ENCODE measurements at regions not wholly inside any gene's neighbourhood (a gene's known extent, or its start where the extent isn't known, plus 50 kb on each side); places are given as distances from the start of the nearest gene placed in this dataset.

- peaks cover 5% of the 10 kb centered on the region; the same call in 1 of the 2 replicates for H4K20me1 ChIP-seq (ENCODE audit: insufficient read depth, low read length)
- H3K9ac ChIP-seq (ENCODE audit: low read depth, low read length) = no peak overlapping the region
- H3K4me3 ChIP-seq (ENCODE audit: low read depth in 1 of 2, low read length in 2 of 2) = no peak overlapping the region
- no peaks in the 10 kb centered on the region for H3K36me3 ChIP-seq (ENCODE audit: insufficient read depth, low read length)
- no peak overlapping the region for H3K4me2 ChIP-seq (ENCODE audit: insufficient read depth, low read length)
- no peak overlapping the region for H2AFZ ChIP-seq (ENCODE audit: low read depth, low read length)
- H3K4me1 ChIP-seq (ENCODE audit: insufficient read depth, low read length) = no peaks in the 10 kb centered on the region
- DNase-seq = no peak
- H3K27ac ChIP-seq (ENCODE audit: low read length) = no peak overlapping the region
- H3K27me3 ChIP-seq (ENCODE audit: insufficient read depth, low read length, poor library complexity) = no peaks in the 10 kb centered on the region
- TF ChIP-seq CTCF (IDR thresholded peaks at IDR 0.05; ENCODE audit: borderline replicate concordance, extremely low read depth, low read length, poor library complexity, severe bottlenecking) (no peak), EZH2 (IDR thresholded peaks at IDR 0.05; ENCODE audit: borderline replicate concordance, low read depth, low read length, severe bottlenecking) (no peak)
- H3K79me2 ChIP-seq (ENCODE audit: insufficient read depth, low read length) = no peaks in the 10 kb centered on the region
- no peak for ATAC-seq (ENCODE audit: insufficient read depth, low read depth)
- H3K9me3 ChIP-seq (ENCODE audit: insufficient read depth, low read length, severe bottlenecking) = no peaks in the 10 kb centered on the region
Observed at GRCh38 chr7:372546-372931, 82.6 kb downstream of the FOXL3 start.

- no peak for TF ChIP-seq CTCF (IDR thresholded peaks at IDR 0.05; ENCODE audit: borderline replicate concordance, extremely low read depth, low read length, poor library complexity, severe bottlenecking)
- no peak for TF ChIP-seq EZH2 (IDR thresholded peaks at IDR 0.05; ENCODE audit: borderline replicate concordance, low read depth, low read length, severe bottlenecking)
- no peaks in the 10 kb centered on the region for H3K79me2 ChIP-seq (ENCODE audit: insufficient read depth, low read length)
- no peaks in the 10 kb centered on the region for H3K36me3 ChIP-seq (ENCODE audit: insufficient read depth, low read length)
- H3K9ac ChIP-seq (ENCODE audit: low read depth, low read length) = no peak overlapping the region
- no peaks in the 10 kb centered on the region for H3K4me1 ChIP-seq (ENCODE audit: insufficient read depth, low read length)
- no peak overlapping the region for H3K27ac ChIP-seq (ENCODE audit: low read length)
- H2AFZ ChIP-seq (ENCODE audit: low read depth, low read length) = no peak overlapping the region
- H3K9me3 ChIP-seq (ENCODE audit: insufficient read depth, low read length, severe bottlenecking) = no peaks in the 10 kb centered on the region
- peaks cover 5% of the 10 kb centered on the region; the same call in 1 of the 2 replicates for H4K20me1 ChIP-seq (ENCODE audit: insufficient read depth, low read length)
- H3K4me3 ChIP-seq (ENCODE audit: low read depth in 1 of 2, low read length in 2 of 2) = no peak overlapping the region
- DNase-seq (no peak), ATAC-seq (ENCODE audit: insufficient read depth, low read depth) (no peak)
- no peak overlapping the region for H3K4me2 ChIP-seq (ENCODE audit: insufficient read depth, low read length)
- H3K27me3 ChIP-seq (ENCODE audit: insufficient read depth, low read length, poor library complexity) = no peaks in the 10 kb centered on the region
Observed at GRCh38 chr7:372932-373791, 83.2 kb downstream of the FOXL3 start.

GRCh38 chr7:373818-374705, 84.1 kb downstream of the FOXL3 start:
- Histone ChIP-seq H4K20me1 (ENCODE audit: insufficient read depth, low read length) (peaks cover 5% of the 10 kb centered on the region; the same call in 1 of the 2 replicates), H3K27me3 (ENCODE audit: insufficient read depth, low read length, poor library complexity) (no peaks in the 10 kb centered on the region), H2AFZ (ENCODE audit: low read depth, low read length) (no peak overlapping the region), H3K27ac (ENCODE audit: low read length) (no peak overlapping the region), H3K36me3 (ENCODE audit: insufficient read depth, low read length) (no peaks in the 10 kb centered on the region), H3K79me2 (ENCODE audit: insufficient read depth, low read length) (no peaks in the 10 kb centered on the region), H3K9me3 (ENCODE audit: insufficient read depth, low read length, severe bottlenecking) (no peaks in the 10 kb centered on the region), H3K9ac (ENCODE audit: low read depth, low read length) (no peak overlapping the region), H3K4me1 (ENCODE audit: insufficient read depth, low read length) (no peaks in the 10 kb centered on the region), H3K4me2 (ENCODE audit: insufficient read depth, low read length) (no peak overlapping the region), H3K4me3 (ENCODE audit: low read depth in 1 of 2, low read length in 2 of 2) (no peak overlapping the region)
- ATAC-seq (ENCODE audit: insufficient read depth, low read depth) (no peak), DNase-seq (no peak)
- TF ChIP-seq EZH2 (IDR thresholded peaks at IDR 0.05; ENCODE audit: borderline replicate concordance, low read depth, low read length, severe bottlenecking) (no peak), CTCF (IDR thresholded peaks at IDR 0.05; ENCODE audit: borderline replicate concordance, extremely low read depth, low read length, poor library complexity, severe bottlenecking) (no peak)
